ENCODE measurements at regions not wholly inside any gene's neighbourhood (a gene's known extent, or its start where the extent isn't known, plus 50 kb on each side); places are given as distances from the start of the nearest gene placed in this dataset.
A peak's percentile ranks its signal among the peaks of the same experiment; 100 is the strongest.

DNA sequence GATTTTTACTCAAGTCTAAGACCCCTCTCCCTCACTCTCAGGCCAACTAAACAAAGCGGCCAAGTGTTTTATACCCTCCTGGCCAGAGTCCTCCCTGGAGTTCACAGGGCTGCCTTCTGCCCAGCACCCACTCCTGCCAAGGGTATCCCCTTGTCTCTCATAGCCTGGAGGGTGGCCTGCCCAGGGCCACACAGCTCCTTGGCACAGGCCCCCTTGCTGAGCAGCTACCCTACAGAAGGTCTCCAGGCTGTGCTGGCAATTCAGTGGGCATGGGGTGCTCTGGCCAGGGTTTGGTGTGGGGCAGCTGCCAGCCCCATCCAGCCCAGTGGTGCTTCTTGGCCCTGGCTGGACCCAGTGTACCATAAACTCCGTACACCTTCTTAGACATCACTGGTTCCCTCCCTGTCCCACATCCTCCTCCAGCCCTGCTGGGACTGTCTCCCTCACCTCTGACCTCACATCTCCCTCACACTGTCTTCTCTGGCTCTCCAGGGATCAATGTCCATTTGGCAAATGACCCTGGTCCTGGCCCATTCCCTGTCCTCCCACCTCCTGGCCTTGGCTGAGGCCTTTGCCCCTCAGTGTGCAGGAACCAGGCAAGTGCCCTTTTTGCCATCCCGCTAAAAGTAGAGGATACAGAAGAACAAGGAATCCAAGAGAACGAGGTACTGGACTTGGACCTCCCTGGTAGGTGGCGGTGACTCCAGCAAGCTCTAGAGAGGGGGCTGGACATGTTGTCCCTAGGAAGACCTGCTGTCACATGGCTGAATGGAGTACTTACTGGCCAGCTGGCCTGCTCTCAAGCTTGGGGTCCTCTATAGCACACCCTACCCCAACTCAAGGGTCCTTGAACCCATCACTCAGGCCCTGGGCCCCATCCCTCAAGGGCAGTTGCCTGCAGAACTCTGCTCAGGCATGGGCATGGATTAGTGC is 50.0 kb upstream of the TRPM1 start:
- DNase-seq (ENCODE audit: low spot score), result no peak

DNA sequence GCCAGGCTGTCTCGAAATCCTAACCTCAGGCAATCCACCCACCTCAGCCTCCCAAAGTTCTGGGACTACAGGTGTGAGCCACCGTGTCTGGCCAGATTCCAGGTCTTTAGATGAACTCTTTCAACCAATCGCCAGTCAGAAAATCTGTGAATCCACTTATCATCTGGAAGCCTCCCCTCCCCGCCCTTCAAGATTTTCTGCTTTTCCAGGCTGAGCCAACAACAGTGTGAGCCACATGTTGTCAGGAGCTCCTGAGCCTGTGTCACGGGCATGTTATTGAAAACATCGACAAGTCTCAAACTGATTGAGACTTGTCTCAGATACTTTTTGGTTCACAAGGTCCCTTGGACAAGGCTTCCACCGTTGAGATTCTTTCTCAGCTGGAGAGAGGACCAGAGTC is 52.0 kb upstream of the TRPM1 start:
- no peak for DNase-seq (ENCODE audit: low spot score)

DNA sequence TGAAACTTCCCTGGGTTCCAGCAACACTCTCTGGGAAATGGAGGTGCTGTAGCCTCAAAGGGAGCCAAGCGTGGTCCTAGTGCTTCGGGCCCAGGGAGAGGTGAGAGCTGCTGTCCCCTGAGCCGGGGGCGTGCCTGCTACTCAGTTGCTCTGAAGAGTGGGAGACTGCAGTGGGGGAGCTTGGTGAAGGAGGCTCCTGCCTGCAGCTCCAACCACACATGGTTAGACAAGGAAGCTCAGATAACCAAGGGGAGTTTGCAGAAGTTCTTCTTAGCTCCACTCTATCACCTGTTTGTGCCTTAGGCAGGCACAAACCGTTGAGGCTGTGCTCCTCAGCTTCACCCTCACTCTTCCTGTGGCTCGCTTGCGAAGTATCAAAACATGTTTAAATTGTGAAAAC is 53.6 kb upstream of the TRPM1 start:
- no peak for DNase-seq (ENCODE audit: low spot score)

DNA sequence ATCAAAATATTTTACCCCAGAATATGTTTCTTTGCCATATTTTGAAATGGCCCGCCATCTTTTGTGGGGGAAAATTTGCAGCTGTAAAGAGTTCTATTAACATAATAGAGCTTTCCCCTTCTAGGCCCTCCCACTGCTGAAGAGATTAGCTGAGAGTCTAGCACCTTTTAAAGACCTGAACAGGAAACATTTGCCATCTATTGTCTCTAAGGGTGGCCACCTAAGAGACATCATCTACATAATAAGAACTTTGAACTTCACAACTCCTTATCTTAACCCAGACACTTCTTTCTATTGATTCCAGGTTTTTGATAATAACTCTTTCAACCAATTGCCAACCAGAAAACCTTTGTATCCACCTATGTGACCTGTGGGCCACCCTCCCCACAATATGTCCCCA is 54.7 kb upstream of the TRPM1 start:
- no peak for DNase-seq (ENCODE audit: low spot score)

DNA sequence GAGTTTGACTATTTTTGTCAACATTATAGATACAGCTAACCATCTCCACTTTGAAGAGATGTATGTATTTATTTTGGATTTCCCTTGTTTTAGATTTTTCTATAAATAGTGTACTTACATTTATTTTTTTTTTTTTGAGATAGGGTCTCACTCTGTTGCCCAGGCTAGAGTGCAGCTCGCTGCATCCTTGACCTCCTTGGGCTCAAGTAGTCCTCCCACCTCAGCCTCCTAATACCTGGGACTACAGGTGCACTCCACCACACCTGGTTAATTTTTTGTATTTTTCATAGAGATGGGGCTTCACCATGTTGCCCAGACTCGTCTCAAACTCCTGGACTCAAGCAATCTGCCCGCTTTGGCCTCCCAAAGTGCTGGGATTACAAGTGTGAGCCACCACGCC is 55.3 kb upstream of the TRPM1 start:
- DNase-seq (ENCODE audit: low spot score), result no peak

DNA sequence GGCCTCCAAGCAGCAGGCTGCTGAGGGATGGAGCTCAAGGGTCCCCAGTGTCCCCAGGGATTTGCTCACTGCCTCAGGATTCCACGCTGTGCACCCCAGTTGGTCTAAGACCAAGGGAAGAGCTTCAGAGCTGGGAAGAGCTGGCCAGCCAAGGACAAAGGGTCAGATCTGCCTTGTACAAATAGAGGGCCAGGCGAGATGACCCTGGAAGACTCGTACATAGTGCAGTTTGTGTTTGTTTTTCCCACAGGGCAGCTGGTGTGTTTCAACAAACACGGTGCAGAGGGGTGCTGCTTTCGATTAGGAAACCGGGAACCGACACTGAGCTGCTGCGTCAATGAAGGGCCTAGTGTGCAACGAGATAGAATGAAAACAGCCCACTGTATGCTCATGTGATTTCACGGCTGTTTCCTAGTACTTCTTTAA is 56.1 kb upstream of the TRPM1 start:
- no peak for DNase-seq (ENCODE audit: low spot score)

DNA sequence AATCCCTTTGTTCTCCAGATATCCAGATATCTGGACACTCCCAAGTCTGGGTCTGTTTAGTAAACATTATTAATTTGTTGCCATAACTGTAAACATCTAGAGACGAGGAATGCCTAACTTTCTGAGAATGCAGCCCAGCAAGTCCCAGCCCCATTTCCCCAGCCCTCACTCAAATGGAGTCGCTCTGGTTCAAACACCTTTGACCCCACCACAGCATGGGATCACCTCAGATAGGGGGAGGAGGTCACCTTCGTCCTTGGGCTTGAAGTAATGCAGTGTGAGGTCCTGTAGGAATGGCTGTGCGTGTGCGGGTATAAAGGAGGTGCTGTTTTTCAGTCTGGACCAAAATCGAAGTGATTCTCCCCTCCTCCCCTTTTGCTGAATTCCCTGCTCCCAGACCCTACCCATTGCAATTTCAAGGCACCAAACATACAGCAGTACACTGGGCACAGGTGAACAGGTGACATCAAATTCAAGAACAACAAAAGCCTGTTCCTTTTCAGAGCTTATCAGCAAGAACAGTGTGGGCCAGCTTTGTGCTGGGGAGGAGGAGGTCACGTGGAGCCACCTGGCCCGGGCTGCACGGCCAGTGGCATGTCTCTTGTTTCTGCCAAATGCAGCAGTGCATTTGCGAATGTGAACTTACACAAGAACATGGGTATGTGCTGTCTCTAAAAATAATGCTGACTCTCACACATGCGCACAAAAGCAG is 57.5 kb upstream of the TRPM1 start:
- no peak for DNase-seq (ENCODE audit: low spot score)

DNA sequence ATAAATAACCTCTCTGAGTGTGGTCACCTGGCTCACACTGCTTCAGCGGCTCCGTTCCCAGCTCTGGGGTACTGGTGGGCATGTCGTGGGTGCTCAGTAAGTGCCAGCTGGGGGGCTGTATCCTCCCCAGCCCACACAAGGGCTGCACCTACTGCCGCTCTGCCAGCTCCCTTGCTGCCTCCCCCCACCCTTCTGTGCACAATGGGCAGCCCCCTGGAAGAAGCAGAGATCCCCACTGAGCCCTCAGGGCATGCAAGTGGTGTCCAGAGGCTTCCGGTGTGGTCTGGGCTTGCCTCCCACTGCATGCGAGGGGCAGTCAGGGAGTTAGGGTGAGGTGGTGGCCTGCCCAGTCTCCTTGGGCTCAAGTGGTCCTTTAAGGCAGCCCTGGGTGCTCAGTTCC is 58.3 kb upstream of the TRPM1 start:
- DNase-seq (ENCODE audit: low spot score), result no peak

DNA sequence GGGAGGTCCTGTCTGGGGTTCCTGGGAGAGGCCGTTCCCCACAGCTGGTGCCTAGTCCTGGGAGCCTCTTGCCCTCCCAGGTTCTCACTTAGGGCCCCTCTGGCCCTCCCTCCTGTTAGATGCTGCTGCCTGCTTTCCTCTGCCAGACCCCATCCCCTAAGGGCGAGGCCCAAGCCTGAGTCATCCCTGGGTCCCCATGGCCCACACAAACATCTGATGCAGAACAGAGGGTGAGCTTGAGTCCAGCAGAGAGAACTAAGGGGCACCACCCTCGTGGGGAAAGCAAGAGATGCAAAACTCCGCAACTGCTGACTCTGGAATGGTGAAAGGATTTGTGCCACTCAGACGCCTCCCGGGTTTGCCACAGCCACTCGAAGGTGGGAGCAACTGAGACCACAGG is 58.8 kb upstream of the TRPM1 start:
- no peak for DNase-seq (ENCODE audit: low spot score)

DNA sequence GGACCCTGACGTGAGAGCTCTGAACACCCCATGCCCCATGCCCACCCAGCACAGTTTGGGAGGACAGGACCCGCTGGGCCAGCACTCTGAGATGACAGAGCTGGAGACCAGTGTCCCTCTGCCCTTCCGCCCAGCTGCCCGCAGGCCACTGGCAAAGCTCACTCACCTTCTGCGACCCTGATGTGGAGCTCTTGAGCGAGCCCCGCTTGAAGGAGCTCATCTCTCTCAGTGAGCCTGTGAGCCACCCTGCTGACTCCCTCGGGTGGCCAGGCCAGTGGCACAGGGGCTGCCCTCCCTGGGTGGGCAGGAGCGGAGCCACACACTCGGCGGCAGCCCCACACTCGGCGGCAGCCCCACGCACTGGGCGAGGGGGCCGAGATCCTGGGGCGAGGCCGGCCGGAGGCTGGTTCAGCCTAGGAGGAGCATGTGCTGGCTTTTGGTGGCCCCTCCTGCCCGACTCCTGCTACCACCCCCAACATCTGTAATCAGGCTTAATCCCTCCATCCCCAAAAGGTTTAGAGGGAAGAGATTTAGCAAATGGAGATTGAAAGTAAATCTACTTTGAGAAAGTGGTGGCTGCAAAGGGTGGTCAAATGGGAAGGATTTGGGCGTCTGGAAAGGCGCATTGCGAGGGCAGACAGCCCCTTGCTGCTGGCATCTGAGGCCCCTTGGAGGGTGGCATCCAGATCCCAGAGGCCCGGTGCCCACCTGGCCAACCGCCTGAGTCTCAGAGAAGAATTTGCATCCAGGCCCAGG is 59.4 kb upstream of the TRPM1 start:
- no peak for DNase-seq (ENCODE audit: low spot score)

DNA sequence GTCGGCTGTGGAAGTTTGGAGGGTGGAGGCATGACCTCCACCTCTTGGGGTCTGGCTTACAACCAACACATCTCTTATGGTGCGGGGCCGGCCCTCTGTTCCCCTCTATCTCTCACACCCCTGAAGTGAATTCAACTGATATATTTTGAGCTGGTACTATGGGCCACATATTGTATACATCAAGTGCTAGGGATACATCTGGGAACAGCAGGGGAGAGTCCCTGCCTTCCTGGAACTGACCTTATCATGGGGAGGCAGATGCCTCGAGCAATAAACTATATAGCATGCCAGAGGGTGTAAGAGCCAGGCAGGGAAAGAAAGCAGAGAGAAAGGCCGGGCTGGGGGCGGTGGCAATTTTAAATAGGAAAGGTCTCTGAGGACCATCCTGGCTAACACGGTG is 60.4 kb upstream of the TRPM1 start:
- DNase-seq (ENCODE audit: low spot score), result no peak

DNA sequence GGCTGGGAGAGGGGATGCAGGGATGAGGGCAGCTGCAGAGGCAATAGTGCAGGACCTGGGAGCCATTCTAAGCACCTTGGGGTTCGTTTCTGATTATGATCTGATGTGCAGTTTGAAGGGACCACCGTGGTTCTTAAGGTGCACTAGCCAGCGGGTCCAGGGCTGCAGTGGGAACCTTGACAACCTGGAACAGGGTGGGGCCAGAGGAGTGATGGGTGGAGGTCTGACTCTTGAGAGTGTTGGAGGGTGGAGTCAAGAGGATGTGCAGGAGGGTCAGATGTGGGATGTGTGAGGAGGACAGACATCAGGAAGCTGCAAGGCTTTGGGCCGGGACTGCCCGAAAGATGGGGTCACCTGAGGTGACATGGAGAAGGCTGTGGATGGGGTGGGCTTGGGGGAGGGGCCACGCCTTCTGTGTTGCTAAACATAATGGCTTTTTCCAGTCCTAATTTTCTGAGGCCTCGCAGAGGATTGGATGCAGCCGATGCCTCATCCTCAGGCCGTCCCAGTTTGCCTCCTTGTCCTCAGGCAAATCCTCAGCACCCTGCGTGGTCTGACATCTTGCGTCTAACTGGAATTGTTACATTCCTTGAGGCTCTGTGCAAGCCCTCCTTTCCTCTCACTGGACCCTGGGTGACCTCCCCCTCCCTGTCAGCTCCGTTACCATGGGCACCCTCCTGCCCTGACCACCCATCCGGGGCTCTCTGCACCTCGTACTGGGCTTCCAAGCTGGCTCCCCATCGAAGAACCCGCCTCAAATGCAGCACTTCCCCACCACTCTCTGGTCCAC is 61.4 kb upstream of the TRPM1 start:
- DNase-seq (ENCODE audit: low spot score), result no peak

DNA sequence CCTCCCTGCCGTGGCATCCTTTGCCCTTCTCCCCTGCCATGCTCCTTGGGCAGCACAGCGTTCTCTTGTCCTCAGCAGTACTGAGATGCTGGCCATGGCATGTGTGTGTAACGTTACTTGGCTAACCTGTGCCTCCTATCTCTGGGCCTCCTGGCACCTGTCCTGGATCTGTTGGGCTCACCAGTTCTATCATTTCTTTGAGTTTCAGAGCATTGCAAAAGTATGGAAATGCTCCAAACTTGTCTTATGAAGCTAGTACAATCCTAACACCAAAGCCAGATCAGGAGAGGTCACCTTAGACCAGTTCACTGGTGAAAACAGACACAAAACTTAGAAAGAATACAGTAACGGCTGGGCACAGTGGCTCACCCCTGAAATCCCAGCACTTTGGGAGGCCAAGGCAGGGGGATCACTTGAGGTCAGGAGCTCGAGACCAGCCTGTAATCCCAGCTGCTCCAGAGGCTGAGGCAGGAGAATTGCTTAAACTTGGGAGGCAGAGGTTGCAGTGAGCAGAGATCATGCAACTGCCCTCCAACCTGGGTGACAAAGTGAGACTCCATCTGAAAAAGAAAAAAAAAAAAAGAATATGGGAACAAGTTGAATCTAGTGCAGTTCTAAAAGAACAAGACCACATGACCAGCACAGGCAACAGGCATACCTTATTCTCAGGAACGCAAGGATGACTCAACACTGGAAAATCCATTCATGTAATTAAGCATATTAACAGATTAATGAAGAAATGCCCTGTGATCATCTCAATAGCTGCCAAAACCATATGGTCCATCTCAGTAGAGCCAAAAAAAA is 62.4 kb upstream of the TRPM1 start:
- DNase-seq (ENCODE audit: low spot score), result peak; percentile 4

DNA sequence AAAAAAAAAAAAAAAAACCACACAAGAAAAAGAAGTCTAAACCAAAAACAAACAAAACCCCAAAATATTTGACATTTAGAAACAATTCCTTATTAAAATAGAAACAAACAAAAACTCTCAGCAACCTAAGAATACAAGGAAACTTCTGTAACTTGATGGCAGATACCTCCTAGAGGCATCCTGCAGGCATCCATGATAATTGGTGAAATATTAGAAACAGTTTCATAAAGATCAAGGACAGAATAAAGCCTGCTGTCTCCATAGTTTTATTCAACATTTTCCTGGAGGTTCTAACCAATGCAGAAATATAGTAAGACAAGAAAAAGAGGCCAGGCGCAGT is 63.0 kb upstream of the TRPM1 start:
- DNase-seq (ENCODE audit: low spot score), result peak; percentile 1

DNA sequence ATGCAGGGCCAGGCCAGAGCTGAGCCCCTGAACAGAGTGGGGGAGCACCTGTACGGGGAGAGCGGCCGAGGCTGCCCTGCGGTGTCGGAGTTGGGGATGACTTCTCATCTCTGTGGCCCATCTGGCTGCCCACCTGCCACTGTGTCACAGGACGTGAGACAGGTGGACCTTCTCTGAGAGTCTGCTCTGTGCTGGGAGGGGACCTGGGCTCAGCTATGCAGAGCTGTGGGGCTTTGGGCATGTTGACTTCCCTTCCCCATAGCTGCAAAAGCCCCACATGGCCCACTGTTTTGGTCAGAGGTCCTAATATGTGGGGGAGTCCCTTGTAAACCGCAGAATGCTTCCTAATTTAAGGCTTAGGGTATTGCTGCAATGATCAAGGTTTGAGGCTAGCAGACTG is 68.0 kb upstream of the TRPM1 start:
- no peak for DNase-seq (ENCODE audit: low spot score)

DNA sequence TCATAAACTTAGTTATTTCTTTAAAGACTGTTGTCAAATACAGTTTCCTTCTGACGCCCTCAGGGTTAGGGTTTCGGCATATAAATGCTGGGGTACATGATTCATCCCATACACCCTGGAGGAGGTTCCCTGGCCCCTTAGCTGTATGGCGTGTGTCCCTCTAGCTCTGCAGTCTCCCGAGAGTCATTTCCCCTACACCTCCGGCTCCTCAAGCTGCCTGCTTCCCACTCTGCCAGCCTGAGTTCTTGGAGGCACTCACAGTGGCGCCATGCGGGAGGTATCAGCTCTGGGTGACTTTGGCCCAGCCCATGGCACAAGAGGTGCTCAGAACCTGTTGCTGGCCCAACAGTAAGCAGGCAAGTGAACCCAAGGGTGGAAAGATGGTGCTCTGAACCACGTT is 70.2 kb upstream of the TRPM1 start:
- no peak for DNase-seq (ENCODE audit: low spot score)

DNA sequence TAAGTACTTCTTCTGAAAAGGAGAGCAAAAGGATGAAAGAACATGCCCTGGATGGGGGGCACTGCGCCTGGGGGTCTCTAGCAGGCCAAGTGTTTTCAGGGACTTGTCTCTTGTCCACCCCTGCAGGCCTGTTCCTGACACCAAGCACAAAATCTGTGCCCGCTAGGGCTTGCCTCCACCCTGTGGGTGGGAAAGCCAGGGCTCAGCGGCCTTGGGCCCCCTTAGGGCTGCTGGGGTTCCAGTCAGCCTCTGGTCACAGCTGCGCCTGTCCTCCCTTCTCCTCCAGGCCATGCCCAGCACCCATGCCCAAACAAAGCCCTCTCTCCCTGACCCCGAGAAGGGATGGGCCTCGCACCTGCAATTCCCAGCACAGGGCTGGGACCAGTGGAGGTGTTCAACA is 71.1 kb upstream of the TRPM1 start:
- no peak for DNase-seq (ENCODE audit: low spot score)

DNA sequence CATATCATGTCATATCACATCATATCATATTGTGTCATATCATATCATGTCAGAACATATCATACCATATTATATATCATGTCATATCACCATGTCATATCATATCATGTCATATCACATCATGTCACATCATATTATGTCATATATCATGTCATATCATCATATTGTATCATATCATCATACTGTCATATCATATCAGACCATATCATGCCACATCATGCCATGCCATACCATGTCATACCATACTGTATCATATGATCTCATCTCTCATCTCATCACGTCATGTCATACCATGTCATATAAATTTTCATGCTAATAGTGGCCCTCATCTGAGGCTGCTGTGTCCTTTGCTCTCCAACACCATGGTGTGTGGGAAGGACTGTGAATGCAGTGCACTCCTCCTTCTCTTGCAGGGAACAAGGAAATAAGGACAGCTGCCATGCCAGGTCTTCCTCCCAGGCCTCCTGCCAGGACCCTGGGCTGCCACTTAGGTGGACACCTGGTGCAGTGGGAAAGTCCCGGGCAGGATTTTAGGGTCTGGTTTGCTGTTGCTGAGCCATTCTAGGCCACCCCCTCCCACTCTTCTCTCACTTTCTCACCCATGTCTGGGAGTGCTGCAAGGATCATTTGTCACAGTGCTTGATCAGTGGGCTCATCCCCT is 72.4 kb upstream of the TRPM1 start:
- DNase-seq (ENCODE audit: low spot score), result no peak

DNA sequence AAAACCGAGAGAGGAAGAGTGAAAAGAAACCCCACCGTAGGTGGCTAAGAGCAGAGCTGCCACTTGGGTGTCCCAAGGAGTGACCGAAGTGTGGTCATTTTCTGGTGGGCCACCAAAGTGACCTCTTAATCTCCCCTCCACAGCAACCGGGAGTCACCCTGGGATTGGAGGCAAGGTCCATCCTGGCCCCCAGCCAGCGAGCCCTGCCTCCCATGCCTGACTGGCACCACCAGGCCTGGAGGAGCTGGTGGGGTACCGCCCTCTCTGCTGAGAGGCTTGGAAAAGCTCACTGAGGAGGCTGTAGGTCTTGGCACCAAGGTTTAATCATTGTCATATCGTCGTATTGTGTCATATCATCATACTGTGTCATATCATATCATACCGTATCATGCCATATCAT is 74.0 kb upstream of the TRPM1 start:
- DNase-seq (ENCODE audit: low spot score), result no peak

DNA sequence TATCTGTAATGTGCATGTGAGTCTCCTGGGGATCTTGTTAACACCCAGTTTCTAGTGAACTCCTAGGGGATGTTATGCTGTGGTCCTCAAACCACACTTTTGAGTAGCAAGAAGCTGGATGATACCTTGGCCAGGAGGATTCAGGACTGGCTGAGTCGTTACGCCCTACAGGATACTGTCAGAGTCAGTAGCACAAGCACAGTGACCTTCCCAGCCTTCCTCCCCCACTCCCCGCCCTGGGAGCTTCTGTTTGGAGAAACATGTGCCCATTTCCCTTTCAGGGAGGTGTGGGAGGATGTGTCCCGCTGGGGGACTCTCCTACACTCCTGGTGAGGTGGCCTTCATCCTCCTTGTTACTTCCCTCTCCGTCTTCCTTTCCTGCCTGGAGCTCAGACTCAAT is 76.4 kb upstream of the TRPM1 start:
- DNase-seq (ENCODE audit: low spot score), result no peak

DNA sequence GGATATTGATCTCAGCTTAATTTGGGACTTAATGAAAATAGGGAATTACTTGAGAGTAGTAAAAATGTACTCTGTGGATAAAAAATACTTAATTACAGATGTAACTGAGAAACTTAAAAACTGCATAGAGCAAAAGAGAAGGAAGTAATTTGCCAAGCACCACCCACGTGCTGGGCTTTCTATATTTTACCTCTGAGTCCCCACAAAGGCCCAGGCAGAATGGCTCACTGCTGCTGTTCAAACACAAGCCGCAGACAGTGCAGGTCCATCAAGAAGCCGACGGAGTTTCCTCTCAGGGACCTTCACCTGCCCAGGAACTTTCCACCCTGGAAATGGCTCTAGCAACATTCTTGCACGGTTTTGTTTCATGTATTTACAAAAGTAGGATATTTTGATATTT is 77.2 kb upstream of the TRPM1 start:
- DNase-seq (ENCODE audit: low spot score), result no peak

All from COLO829 (cell line).